H9 (cell line): ENCODE measurements at regions not wholly inside any gene's neighbourhood (a gene's known extent, or its start where the extent isn't known, plus 50 kb on each side); places are given as distances from the start of the nearest gene placed in this dataset.

Source experiments
- DNase-seq: peaks from one replicate; pipeline ENCODE4 v3.0.0-alpha.2; 2017
- H2AFZ ChIP-seq: one replicate; pipeline ENCODE4 v1.6.1; 2013; ENCODE audit warnings: mild to moderate bottlenecking, low read length, control low read depth, moderate library complexity
- H2AK5ac ChIP-seq: 2 replicates; pipeline ENCODE4 v1.6.1; 2013; ENCODE audit warnings: low read length, control low read depth, mixed read lengths; ENCODE audit not compliant: insufficient read length
- H2BK120ac ChIP-seq: one replicate; pipeline ENCODE4 v1.6.1; 2013; ENCODE audit warnings: low read depth, mild to moderate bottlenecking, low read length, control low read depth, inconsistent platforms; ENCODE audit not compliant: poor library complexity, severe bottlenecking
- H2BK12ac ChIP-seq: 2 replicates; pipeline ENCODE4 v1.6.1; 2013; ENCODE audit warnings: low read length, control low read depth, mixed read lengths, low read depth; ENCODE audit not compliant: insufficient read length
- H2BK15ac ChIP-seq: 2 replicates; pipeline ENCODE4 v1.6.1; 2013; ENCODE audit warnings: low read depth, low read length, control low read depth
- H2BK20ac ChIP-seq: one replicate; pipeline ENCODE4 v1.6.1; 2013; ENCODE audit warnings: low read depth, mild to moderate bottlenecking, low read length, control low read depth, inconsistent platforms; ENCODE audit not compliant: poor library complexity, severe bottlenecking
- H2BK5ac ChIP-seq: 2 replicates; pipeline ENCODE4 v1.6.1; 2013; ENCODE audit warnings: low read length, control low read depth, mixed read lengths; ENCODE audit not compliant: insufficient read length
- H3K14ac ChIP-seq: 2 replicates; pipeline ENCODE4 v1.6.1; 2013; ENCODE audit warnings: low read length, control low read depth; ENCODE audit not compliant: insufficient read depth
- H3K18ac ChIP-seq: 2 replicates; pipeline ENCODE4 v1.6.1; 2013; ENCODE audit warnings: low read depth, mild to moderate bottlenecking, mixed read lengths, low read length, control low read depth; ENCODE audit not compliant: insufficient read length
- H3K23ac ChIP-seq: 2 replicates; pipeline ENCODE4 v1.6.1; 2013; ENCODE audit warnings: low read length, control low read depth, mixed read lengths, low read depth; ENCODE audit not compliant: insufficient read length
- H3K23me2 ChIP-seq: 2 replicates; pipeline ENCODE4 v1.6.1; 2013; ENCODE audit warnings: low read depth, mild to moderate bottlenecking, mixed read lengths, low read length, control low read depth; ENCODE audit not compliant: insufficient read length, poor library complexity, severe bottlenecking
- H3K27ac ChIP-seq: 2 replicates; pipeline ENCODE4 v1.5.1; 2013; ENCODE audit warnings: low read length, control low read depth, mixed read lengths, low read depth; ENCODE audit not compliant: insufficient read length
- H3K27me3 ChIP-seq: 2 replicates; pipeline ENCODE4 v1.6.1; 2013; ENCODE audit warnings: low read length, control low read depth, inconsistent platforms; ENCODE audit not compliant: insufficient read depth
- H3K4ac ChIP-seq: 2 replicates; pipeline ENCODE4 v1.6.1; 2013; ENCODE audit warnings: low read depth, mild to moderate bottlenecking, control low read depth, inconsistent platforms, low read length, moderate library complexity
- H3K4me1 ChIP-seq: 2 replicates; pipeline ENCODE4 v1.6.1; 2013; ENCODE audit warnings: low read length, control low read depth, inconsistent platforms; ENCODE audit not compliant: insufficient read depth
- H3K4me2 ChIP-seq: 2 replicates; pipeline ENCODE4 v1.6.1; 2013; ENCODE audit warnings: low read length, control low read depth, mixed read lengths; ENCODE audit not compliant: insufficient read length, insufficient read depth
- H3K56ac ChIP-seq: 2 replicates; pipeline ENCODE4 v1.6.1; 2013; ENCODE audit warnings: low read depth, mild to moderate bottlenecking, mixed read lengths, low read length, control low read depth; ENCODE audit not compliant: insufficient read length
- H3K79me1 ChIP-seq: 2 replicates; pipeline ENCODE4 v1.6.1; 2013; ENCODE audit warnings: low read depth, mild to moderate bottlenecking, moderate library complexity, low read length, control low read depth, inconsistent platforms; ENCODE audit not compliant: insufficient read depth, poor library complexity, severe bottlenecking
- H3K79me2 ChIP-seq: 2 replicates; pipeline ENCODE4 v1.6.1; 2013; ENCODE audit warnings: low read length, control low read depth, inconsistent platforms; ENCODE audit not compliant: insufficient read depth
- H3K9ac ChIP-seq: 2 replicates; pipeline ENCODE4 v1.6.1; 2013; ENCODE audit warnings: low read length, control low read depth, mixed read lengths; ENCODE audit not compliant: insufficient read length; ENCODE audit errors: extremely low read depth
- H3K9me3 ChIP-seq: one replicate; pipeline ENCODE4 v1.6.1; 2013; ENCODE audit warnings: low read depth, low read length, inconsistent platforms; ENCODE audit not compliant: control insufficient read depth
- H3T11ph ChIP-seq: one replicate; pipeline ENCODE4 v1.6.1; 2013; ENCODE audit warnings: mild to moderate bottlenecking, low read length, control low read depth, inconsistent platforms
- H4K20me1 ChIP-seq: one replicate; pipeline ENCODE4 v1.6.1; 2013; ENCODE audit not compliant: control insufficient read depth, insufficient read length, insufficient read depth
- H4K5ac ChIP-seq: 2 replicates; pipeline ENCODE4 v1.6.1; 2013; ENCODE audit warnings: low read depth, mild to moderate bottlenecking, mixed read lengths, low read length, control low read depth; ENCODE audit not compliant: insufficient read length
- H4K8ac ChIP-seq: replicated peaks from 2 replicates; pipeline ENCODE4 v1.6.1; 2013; ENCODE audit warnings: low read length, control low read depth, mixed read lengths, low read depth; ENCODE audit not compliant: insufficient read length
- H4K91ac ChIP-seq: 2 replicates; pipeline ENCODE4 v1.6.1; 2013; ENCODE audit warnings: low read depth, mild to moderate bottlenecking, moderate library complexity, mixed read lengths, low read length, control low read depth; ENCODE audit not compliant: insufficient read length
- H3K27ac Mint-ChIP-seq, 3 experiments: 2 replicates in 2 of 3; 3 replicates in 1 of 3; pipeline ENCODE4 v1.8.0; 2020 to 2021; ENCODE audit warnings: mixed read lengths in 3 of 3, mild to moderate bottlenecking in 1 of 3, moderate library complexity in 1 of 3
- H3K27me3 Mint-ChIP-seq: 2 replicates; pipeline ENCODE4 v1.8.0; 2021; ENCODE audit warnings: low read depth, mild to moderate bottlenecking, moderate library complexity, mixed read lengths
- H3K36me3 Mint-ChIP-seq, 3 experiments: 2 replicates in 2 of 3; 3 replicates in 1 of 3; pipeline ENCODE4 v1.8.0; 2020 to 2021; ENCODE audit warnings: low read depth in 3 of 3, mixed read lengths in 3 of 3; ENCODE audit not compliant: insufficient read depth in 1 of 3
- H3K4me1 Mint-ChIP-seq, 2 experiments: 2 replicates each; pipeline ENCODE4 v1.8.0; 2020; ENCODE audit warnings: mixed read lengths in 2 of 2
- H3K4me3 Mint-ChIP-seq, 2 experiments: 2 replicates in 1 of 2; 3 replicates in 1 of 2; pipeline ENCODE4 v1.8.0; 2020 to 2021; ENCODE audit warnings: mild to moderate bottlenecking in 2 of 2, mixed read lengths in 2 of 2, moderate library complexity in 1 of 2
- H3K9me3 Mint-ChIP-seq, 2 experiments: 2 replicates in 1 of 2; 3 replicates in 1 of 2; pipeline ENCODE4 v1.8.0; 2020; ENCODE audit warnings: mild to moderate bottlenecking in 2 of 2, mixed read lengths in 2 of 2, moderate library complexity in 1 of 2
- CTCF ChIP-seq: fragments of 200-600 bp; sonication (generic); conservative IDR thresholded peaks from 3 replicates; pipeline ENCODE4 v1.8.0; 2021; ENCODE audit warnings: antibody characterized with exemption, mild to moderate bottlenecking

- Histone ChIP-seq H3K9me3 (no peaks in the 10 kb centered on the region), H3K23me2 (no peaks in the 10 kb centered on the region), H3K4ac (no peak overlapping the region), H2AK5ac (no peak overlapping the region), H2BK15ac (no peak overlapping the region), H3K23ac (no peak overlapping the region), H4K91ac (no peak overlapping the region), H2AFZ (no peak overlapping the region), H2BK120ac (no peak overlapping the region), H2BK5ac (no peak overlapping the region), H2BK12ac (no peak overlapping the region), H2BK20ac (no peak overlapping the region), H3K4me2 (no peak overlapping the region), H4K8ac (no peak overlapping the region), H3K56ac (no peak overlapping the region), H3K9ac (no peak overlapping the region), H3K79me2 (no peaks in the 10 kb centered on the region), H3K14ac (no peak overlapping the region), H3K27me3 (no peaks in the 10 kb centered on the region), H3T11ph (no peak overlapping the region), H3K4me1 (no peaks in the 10 kb centered on the region), H4K20me1 (no peaks in the 10 kb centered on the region), H3K18ac (no peak overlapping the region), H3K79me1 (no peaks in the 10 kb centered on the region), H3K27ac (no peak overlapping the region), H4K5ac (no peak overlapping the region)
- no peaks in the 10 kb centered on the region for H3K9me3 Mint-ChIP-seq
- H3K27ac Mint-ChIP-seq, result no peak overlapping the region
- H3K4me1 Mint-ChIP-seq, result no peaks in the 10 kb centered on the region
- H3K4me3 Mint-ChIP-seq, result no peak overlapping the region
- TF ChIP-seq CTCF, result no peak
- 0 out of 7 replicates have a peak, but pooled peaks cover 0 to under 1% (median 0%) of the 10 kb centered on the region in 3 experiments for H3K36me3 Mint-ChIP-seq
- no peak for DNase-seq
- H3K27me3 Mint-ChIP-seq, result no peaks in the 10 kb centered on the region
Observed at GRCh38 chr9:102164247-102164646, 425.8 kb upstream of the GRIN3A start.
